HPDE6-E6E7 (cell line): ENCODE measurements at regions not wholly inside any gene's neighbourhood (a gene's known extent, or its start where the extent isn't known, plus 50 kb on each side); places are given as distances from the start of the nearest gene placed in this dataset.

Experiments used
- DNase-seq: peaks from one replicate; pipeline ENCODE4 v3.0.0; 2011; ENCODE audit warnings: missing footprints; ENCODE audit errors: extremely low spot score

DNA sequence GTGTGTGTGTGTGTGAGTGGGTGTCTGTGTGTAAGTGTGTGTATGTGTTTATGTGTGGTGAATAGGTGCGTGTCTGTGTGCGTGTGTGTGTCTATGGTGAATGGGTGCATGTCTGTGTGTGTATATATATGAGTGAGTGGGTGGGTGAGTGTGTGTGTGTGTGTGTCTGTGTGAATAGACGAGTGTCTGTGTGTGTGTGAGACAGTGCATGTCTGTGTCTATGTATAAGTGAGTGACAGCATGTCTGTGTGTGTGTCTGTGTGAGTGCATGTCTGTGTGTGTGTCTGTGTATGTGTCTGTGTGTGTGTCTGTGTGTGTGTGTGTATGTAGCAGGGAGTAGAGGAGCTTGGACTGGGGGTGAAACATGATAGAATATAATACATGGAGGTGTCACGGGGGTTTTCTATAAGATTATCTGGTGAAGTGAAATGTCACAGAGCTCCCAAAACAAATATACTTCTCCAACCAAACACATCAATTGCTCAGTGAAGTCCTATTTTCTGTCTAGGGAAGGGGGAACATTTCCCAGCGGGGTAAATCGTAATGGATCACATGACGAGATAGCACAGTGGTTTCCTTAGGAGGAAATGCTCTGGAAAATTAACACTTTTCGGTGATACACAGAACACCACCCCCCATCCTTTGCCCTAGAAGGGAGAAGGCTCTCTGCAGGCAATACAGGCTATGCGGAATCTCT, 723.3 kb upstream of the CELF2 start:
- no peak for DNase-seq

DNA sequence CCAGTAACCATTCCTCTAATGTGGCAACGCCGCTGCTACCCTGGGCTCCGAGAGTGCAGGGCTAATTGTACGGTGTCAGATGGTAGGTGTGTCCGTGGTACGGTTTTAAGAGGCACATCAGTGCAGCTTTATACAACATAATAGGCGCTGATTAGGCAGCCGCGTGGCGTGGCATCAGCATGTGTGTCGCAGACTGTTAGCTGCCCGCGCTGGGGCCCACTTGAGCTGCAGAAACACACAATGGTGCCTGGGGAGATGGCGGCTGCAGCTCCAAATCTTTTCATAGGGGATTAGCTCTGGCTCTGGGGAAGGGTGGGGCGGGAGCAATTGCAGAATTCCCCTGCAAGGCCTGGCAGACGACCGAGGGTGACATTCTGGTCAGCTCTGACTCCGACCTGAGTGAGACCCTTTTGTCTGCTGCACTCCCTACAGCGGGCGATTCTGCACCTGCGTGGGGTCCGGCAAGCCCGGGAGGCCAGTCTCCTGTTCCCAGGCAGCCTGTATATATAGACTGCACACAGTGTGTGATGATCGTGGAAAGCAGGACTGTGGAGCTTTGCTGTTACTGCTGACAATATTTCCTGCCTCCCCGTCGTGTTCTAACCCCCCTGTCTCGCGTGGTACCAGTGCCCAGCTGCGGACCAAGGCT, 722.7 kb upstream of the CELF2 start:
- DNase-seq = no peak

GRCh38 chr10:10295537-10295936, 722.1 kb upstream of the CELF2 start:
- DNase-seq = no peak

- DNase-seq = no peak
Observed at GRCh38 chr10:10302689-10303088, 715.0 kb upstream of the CELF2 start.

- DNase-seq = no peak
Observed at GRCh38 chr10:10307036-10307435, 710.6 kb upstream of the CELF2 start.

DNA sequence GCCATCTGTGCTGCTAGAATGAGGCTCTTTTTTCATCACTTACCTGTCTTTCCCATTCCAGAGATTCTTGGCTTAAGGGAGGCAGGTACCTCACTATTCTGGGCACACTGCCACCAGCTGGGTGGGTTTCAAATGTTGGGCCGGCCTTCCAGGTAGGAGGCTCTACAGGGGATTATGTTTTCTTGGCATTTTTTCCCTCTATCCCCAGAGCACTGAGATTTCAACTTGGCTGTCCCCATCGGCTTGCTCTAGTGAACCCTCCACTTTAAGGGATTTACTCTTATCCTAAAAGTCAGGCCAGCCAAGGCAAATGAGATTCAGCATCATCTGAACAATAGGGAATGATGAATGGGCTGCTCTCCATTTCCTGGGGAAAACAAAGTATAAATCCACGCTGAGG, 710.1 kb upstream of the CELF2 start:
- no peak for DNase-seq

GRCh38 chr10:10310498-10310897, 707.2 kb upstream of the CELF2 start:
- no peak for DNase-seq

GRCh38 chr10:10311966-10312365, 705.7 kb upstream of the CELF2 start:
- no peak for DNase-seq

- DNase-seq = no peak
Observed at GRCh38 chr10:10313149-10313835, 704.4 kb upstream of the CELF2 start.

GRCh38 chr10:10314626-10315025, 703.0 kb upstream of the CELF2 start:
- DNase-seq = no peak

DNA sequence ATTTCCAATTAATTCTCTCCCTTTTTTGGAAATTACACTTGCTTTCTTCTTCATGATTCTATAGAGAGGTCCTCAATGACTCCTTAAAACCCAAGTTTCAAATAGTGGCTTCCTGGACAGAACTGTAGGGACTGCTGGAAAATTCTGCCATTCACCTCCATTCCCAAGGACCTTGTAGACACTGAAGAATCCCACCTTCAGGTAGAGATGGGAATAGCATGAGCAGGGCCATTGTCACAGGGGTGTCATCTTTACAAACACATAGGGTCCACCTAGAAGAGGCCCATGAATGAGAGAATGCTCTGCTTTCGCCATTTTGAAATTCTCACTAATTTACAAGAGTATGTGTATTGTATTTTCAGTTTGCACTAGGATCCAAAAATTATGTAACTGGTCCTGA, 701.7 kb upstream of the CELF2 start:
- DNase-seq = no peak

DNA sequence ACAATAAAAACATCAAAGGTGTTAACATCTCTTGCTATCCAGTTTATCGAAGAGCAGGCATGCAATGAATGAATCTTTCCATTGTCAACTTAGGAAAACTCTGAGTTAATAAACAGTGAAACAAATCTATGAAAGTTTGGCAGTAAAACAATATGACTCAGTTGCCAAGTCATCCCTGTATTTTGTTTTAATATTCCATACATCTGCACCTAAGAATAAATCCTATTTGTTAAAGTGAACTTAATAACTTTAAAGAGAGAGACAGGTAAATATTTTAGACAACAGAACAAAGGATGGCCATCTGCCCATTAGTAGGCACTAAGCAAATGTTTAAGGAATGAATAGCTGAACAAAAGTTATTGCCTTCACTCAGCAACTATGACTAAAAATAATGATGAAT, 700.5 kb upstream of the CELF2 start:
- DNase-seq = no peak

DNA sequence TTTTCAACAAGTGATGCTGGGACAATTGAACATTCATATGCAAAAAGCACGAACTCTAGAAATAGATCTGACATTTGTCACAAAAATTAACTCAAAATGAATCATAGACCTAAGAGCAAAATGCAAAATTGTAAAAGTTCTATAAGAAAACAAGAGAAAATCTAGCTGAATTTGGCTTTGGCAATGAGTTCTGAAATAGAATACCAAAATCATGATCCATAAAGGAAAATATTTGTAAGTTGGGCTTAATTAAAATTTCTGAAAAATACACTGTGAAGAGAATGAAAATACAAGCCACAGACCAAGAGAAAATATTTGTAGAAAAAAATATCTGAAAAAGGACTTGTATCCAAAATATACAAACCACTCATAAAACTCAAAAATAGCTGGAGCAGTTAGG, 698.8 kb upstream of the CELF2 start:
- DNase-seq = no peak

GRCh38 chr10:10320956-10321355, 696.7 kb upstream of the CELF2 start:
- DNase-seq = peak; percentile 12

DNA sequence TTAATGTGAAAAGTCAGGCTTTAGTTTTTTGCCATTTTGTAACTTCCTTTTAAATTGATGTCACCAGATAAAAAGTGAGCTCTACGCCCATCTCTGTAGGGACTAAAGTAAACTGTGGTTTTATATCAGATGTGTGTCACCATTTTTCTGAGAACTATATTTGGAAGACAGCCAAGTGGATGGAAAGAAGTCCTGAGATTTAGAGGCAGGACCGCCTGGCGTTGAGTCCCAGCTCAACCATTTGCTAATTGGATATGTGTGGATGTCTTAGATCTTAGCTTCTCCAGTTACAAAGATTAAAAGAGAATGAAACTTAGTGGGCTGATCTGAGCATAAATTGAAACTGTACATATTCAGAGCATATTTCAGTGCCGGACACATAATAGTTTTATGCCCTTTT, 691.6 kb upstream of the CELF2 start:
- DNase-seq = no peak

GRCh38 chr10:10327934-10328333, 689.7 kb upstream of the CELF2 start:
- no peak for DNase-seq

- DNase-seq = no peak
Observed at GRCh38 chr10:10330418-10330817, 687.3 kb upstream of the CELF2 start.

GRCh38 chr10:10332786-10333185, 684.9 kb upstream of the CELF2 start:
- no peak for DNase-seq

- no peak for DNase-seq
Observed at GRCh38 chr10:10333622-10334021, 684.0 kb upstream of the CELF2 start.

GRCh38 chr10:10338339-10338738, 679.3 kb upstream of the CELF2 start:
- DNase-seq = no peak

GRCh38 chr10:10346390-10347150, 671.1 kb upstream of the CELF2 start:
- DNase-seq = no peak

- no peak for DNase-seq
Observed at GRCh38 chr10:10350050-10350449, 667.6 kb upstream of the CELF2 start.
